Endothelial cell of umbilical vein (primary cell): ENCODE measurements at regions not wholly inside any gene's neighbourhood (a gene's known extent, or its start where the extent isn't known, plus 50 kb on each side); places are given as distances from the start of the nearest gene placed in this dataset.

Source experiments
- CTCF ChIP-seq, 2 donors: IDR thresholded peaks; 1 replicate in 1 of 2; 2 replicates in 1 of 2; pipeline ENCODE4 v1.5.1; 2011; ENCODE audit warnings: low read length in 2 of 2, mild to moderate bottlenecking in 2 of 2, moderate library complexity in 2 of 2, control low read depth in 1 of 2, inconsistent platforms in 1 of 2, low read depth in 1 of 2; ENCODE audit not compliant: insufficient read depth in 1 of 2; ENCODE audit errors: extremely low read depth in 1 of 2
- EZH2 ChIP-seq: IDR thresholded peaks from 2 replicates; pipeline ENCODE4 v1.6.1; 2012; ENCODE audit warnings: borderline replicate concordance, low read depth, mild to moderate bottlenecking, moderate library complexity, low read length, inconsistent platforms; ENCODE audit not compliant: severe bottlenecking
- JUN ChIP-seq: IDR thresholded peaks from 2 replicates; pipeline ENCODE4 v1.6.1; 2011; ENCODE audit warnings: borderline replicate concordance, low read depth; ENCODE audit not compliant: insufficient read length, insufficient read depth
- MYC ChIP-seq: IDR thresholded peaks from one replicate; pipeline ENCODE4 v1.6.1; 2011; ENCODE audit warnings: mild to moderate bottlenecking, low read depth, low read length
- POLR2A ChIP-seq: IDR thresholded peaks from 2 replicates; pipeline ENCODE4 v1.6.1; 2012; ENCODE audit warnings: low read depth, mild to moderate bottlenecking, control low read depth, low read length
- POLR2AphosphoS5 ChIP-seq: IDR thresholded peaks from 2 replicates; pipeline ENCODE4 v1.6.1; 2012; ENCODE audit warnings: low read depth, mild to moderate bottlenecking, control low read depth, low read length, moderate library complexity; ENCODE audit not compliant: insufficient read depth

GRCh38 chr3:180229113-180229512, 192.4 kb upstream of the PEX5L start:
- no peak for TF ChIP-seq CTCF (IDR thresholded peaks at IDR 0.05; ENCODE audit: extremely low read depth in 1 of 2, insufficient read depth in 1 of 2, low read depth in 1 of 2, low read length in 2 of 2)
- no peak for TF ChIP-seq POLR2A
- no peak for TF ChIP-seq JUN
- no peak for TF ChIP-seq POLR2AphosphoS5
- TF ChIP-seq EZH2 = no peak
- TF ChIP-seq MYC = no peak
